ENCODE measurements at regions not wholly inside any gene's neighbourhood (a gene's known extent, or its start where the extent isn't known, plus 50 kb on each side); places are given as distances from the start of the nearest gene placed in this dataset.

DNA sequence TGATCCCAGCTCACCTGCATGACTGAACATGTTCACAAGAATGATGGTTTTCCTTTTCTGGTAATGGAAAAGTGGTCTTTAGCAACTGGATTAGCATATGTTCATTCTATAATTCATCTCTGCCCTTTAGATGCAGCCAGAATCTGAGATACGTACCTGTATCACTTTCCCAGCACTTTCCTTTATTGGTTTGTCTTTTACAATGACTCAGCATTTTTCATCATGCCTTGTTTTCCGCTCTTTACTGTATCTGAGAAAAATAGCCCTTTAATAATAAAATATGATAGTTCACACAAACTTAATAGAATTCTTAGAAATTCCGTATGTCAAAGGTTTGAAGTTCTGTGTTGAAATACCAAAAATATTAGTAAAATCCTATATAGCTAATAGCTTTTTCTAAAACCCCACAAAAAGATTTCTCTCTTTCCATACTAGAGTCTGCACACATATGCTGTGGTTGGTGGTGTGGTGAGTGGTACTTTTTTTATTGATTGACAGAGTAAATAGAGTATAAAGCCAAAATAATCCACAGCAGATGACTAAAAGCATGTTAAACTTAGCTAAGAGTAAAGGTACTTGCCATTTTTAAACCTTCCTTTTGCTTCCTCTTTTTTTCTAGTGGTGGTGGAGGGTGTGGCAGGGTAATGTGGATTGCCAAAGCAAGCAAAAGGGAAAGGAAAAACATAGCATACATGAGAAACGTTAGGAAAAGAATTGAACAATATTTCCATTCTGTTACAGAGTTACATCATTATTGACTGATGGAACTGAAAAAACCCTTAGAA, 328.9 kb upstream of the RBMS3 start:
- no peak for TF ChIP-seq POLR2A (IDR thresholded peaks at IDR 0.05; ENCODE audit: extremely low read depth, insufficient read length)
- TF ChIP-seq, protein P1, sequence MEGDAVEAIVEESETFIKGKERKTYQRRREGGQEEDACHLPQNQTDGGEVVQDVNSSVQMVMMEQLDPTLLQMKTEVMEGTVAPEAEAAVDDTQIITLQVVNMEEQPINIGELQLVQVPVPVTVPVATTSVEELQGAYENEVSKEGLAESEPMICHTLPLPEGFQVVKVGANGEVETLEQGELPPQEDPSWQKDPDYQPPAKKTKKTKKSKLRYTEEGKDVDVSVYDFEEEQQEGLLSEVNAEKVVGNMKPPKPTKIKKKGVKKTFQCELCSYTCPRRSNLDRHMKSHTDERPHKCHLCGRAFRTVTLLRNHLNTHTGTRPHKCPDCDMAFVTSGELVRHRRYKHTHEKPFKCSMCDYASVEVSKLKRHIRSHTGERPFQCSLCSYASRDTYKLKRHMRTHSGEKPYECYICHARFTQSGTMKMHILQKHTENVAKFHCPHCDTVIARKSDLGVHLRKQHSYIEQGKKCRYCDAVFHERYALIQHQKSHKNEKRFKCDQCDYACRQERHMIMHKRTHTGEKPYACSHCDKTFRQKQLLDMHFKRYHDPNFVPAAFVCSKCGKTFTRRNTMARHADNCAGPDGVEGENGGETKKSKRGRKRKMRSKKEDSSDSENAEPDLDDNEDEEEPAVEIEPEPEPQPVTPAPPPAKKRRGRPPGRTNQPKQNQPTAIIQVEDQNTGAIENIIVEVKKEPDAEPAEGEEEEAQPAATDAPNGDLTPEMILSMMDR (IDR thresholded peaks at IDR 0.05; ENCODE audit: low read depth, low read length) = no peak
- TF ChIP-seq, protein P2, sequence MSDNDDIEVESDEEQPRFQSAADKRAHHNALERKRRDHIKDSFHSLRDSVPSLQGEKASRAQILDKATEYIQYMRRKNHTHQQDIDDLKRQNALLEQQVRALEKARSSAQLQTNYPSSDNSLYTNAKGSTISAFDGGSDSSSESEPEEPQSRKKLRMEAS (IDR thresholded peaks at IDR 0.05; ENCODE audit: low read depth, low read length) = no peak
- DNase-seq (ENCODE audit: low read depth) = peak; percentile 14

GRCh38 chr3:28958656-28959055, 322.2 kb upstream of the RBMS3 start:
- TF ChIP-seq, protein P2 (IDR thresholded peaks at IDR 0.05; ENCODE audit: low read depth, low read length) = no peak
- no peak for TF ChIP-seq MYC (IDR thresholded peaks at IDR 0.05; ENCODE audit: low read depth, low read length)
- TF ChIP-seq, protein P1 (IDR thresholded peaks at IDR 0.05; ENCODE audit: low read depth, low read length) = no peak
- DNase-seq (ENCODE audit: low read depth) = no peak
- H3K4me3 ChIP-seq (ENCODE audit: low read depth, low read length) = no peak overlapping the region

More for the DNA sequence above, 328.9 kb upstream of the RBMS3 start:
- no peak overlapping the region for H3K4me3 ChIP-seq (ENCODE audit: low read depth, low read length)

DNA sequence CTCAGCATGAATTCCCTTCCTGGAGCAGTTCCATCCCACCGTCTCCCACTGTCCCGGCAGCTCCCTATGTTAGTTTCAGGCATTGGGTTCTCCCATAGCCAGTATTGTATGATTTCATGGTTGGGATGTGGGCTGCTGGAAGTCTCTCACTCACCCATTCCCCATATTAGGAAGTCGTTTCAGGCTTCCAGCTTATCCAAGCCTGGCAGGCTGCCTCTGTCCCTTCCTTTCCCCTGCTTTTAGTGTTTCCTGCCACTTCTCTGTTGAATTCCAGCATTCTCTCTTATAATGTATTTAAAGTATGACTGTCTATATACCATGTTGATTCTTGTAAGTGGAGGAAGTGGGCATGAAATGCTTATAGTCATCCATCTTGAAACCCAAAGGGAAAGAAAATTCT, 309.7 kb upstream of the RBMS3 start:
- DNase-seq (ENCODE audit: low read depth) = no peak
- TF ChIP-seq, protein P1 (IDR thresholded peaks at IDR 0.05; ENCODE audit: low read depth, low read length) = no peak
- TF ChIP-seq, protein P2 (IDR thresholded peaks at IDR 0.05; ENCODE audit: low read depth, low read length) = no peak
- TF ChIP-seq POLR2A (IDR thresholded peaks at IDR 0.05; ENCODE audit: extremely low read depth, insufficient read length) = no peak
- TF ChIP-seq MYC (IDR thresholded peaks at IDR 0.05; ENCODE audit: low read depth, low read length) = no peak
- no peak overlapping the region for H3K4me3 ChIP-seq (ENCODE audit: low read depth, low read length)

- DNase-seq (ENCODE audit: low read depth) = no peak
- no peak overlapping the region for H3K4me3 ChIP-seq (ENCODE audit: low read depth, low read length)
- no peak for TF ChIP-seq POLR2A (IDR thresholded peaks at IDR 0.05; ENCODE audit: extremely low read depth, insufficient read length)
- TF ChIP-seq, protein P2 (IDR thresholded peaks at IDR 0.05; ENCODE audit: low read depth, low read length) = no peak
- TF ChIP-seq, protein P1 (IDR thresholded peaks at IDR 0.05; ENCODE audit: low read depth, low read length) = no peak
- no peak for TF ChIP-seq MYC (IDR thresholded peaks at IDR 0.05; ENCODE audit: low read depth, low read length)
These were observed 307.9 kb upstream of the RBMS3 start for GRCh38 chr3:28972921-28973320.

DNA sequence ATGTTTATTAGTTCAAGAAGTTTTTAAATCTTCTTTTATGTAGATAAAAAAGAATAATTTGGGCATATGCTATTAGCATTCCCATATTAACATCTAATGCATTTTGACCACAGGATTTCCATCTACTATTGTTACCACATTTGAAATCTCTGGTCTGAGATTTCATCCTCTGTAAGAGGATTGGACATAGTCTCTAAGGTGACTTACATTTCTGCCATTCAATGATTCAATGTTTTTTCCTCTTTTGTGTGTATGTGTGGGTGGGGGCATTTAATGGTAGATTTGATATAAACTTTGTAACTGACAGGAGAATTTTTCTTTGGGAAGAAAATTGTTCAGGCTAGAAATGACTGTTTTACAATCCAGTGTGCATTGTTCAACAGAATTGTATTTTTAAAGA, 307.3 kb upstream of the RBMS3 start:
- H3K4me3 ChIP-seq (ENCODE audit: low read depth, low read length) = no peak overlapping the region
- DNase-seq (ENCODE audit: low read depth) = no peak
- TF ChIP-seq POLR2A (IDR thresholded peaks at IDR 0.05; ENCODE audit: extremely low read depth, insufficient read length) = no peak
- TF ChIP-seq, protein P2 (IDR thresholded peaks at IDR 0.05; ENCODE audit: low read depth, low read length) = no peak
- TF ChIP-seq MYC (IDR thresholded peaks at IDR 0.05; ENCODE audit: low read depth, low read length) = no peak
- TF ChIP-seq, protein P1 (IDR thresholded peaks at IDR 0.05; ENCODE audit: low read depth, low read length) = no peak
